ENCODE measurements at regions not wholly inside any gene's neighbourhood (a gene's known extent, or its start where the extent isn't known, plus 50 kb on each side); places are given as distances from the start of the nearest gene placed in this dataset.

DNA sequence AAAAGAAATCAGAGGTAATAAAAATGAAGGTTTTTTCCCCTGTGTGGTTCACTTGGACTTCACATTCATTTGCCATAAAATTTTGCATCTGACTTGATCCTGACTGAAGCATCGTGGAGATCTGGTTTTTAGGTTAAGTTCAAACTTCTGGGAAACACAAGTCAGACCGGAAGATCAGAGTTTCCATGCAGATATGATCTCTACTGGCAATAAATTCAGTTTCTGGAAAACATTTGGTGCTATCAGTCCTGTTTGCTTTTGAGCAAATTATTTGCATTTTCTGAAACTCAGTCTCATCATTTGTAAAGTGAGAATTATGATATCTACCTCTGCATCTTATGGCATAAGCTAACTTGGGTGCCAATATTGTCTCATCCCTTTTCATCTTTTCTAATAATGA lies 81.3 kb upstream of the KCNMA1 start:
- TF ChIP-seq EZH2phosphoT487 (IDR thresholded peaks at IDR 0.05) = no peak
- TF ChIP-seq, protein P1, sequence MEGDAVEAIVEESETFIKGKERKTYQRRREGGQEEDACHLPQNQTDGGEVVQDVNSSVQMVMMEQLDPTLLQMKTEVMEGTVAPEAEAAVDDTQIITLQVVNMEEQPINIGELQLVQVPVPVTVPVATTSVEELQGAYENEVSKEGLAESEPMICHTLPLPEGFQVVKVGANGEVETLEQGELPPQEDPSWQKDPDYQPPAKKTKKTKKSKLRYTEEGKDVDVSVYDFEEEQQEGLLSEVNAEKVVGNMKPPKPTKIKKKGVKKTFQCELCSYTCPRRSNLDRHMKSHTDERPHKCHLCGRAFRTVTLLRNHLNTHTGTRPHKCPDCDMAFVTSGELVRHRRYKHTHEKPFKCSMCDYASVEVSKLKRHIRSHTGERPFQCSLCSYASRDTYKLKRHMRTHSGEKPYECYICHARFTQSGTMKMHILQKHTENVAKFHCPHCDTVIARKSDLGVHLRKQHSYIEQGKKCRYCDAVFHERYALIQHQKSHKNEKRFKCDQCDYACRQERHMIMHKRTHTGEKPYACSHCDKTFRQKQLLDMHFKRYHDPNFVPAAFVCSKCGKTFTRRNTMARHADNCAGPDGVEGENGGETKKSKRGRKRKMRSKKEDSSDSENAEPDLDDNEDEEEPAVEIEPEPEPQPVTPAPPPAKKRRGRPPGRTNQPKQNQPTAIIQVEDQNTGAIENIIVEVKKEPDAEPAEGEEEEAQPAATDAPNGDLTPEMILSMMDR (IDR thresholded peaks at IDR 0.05) = no peak
- TF ChIP-seq EZH2 (IDR thresholded peaks at IDR 0.05) = no peak

All from neural progenitor cell (in vitro differentiated cells).